GM18867 (cell line): ENCODE measurements at regions not wholly inside any gene's neighbourhood (a gene's known extent, or its start where the extent isn't known, plus 50 kb on each side); places are given as distances from the start of the nearest gene placed in this dataset.

Experiments used
- ATAC-seq: cut with Tn5 transposase; IDR thresholded peaks from one replicate; pipeline ENCODE4 v1.9.1; 2021; ENCODE audit warnings: mild to moderate bottlenecking, moderate library complexity; ENCODE audit not compliant: unreplicated experiment

DNA sequence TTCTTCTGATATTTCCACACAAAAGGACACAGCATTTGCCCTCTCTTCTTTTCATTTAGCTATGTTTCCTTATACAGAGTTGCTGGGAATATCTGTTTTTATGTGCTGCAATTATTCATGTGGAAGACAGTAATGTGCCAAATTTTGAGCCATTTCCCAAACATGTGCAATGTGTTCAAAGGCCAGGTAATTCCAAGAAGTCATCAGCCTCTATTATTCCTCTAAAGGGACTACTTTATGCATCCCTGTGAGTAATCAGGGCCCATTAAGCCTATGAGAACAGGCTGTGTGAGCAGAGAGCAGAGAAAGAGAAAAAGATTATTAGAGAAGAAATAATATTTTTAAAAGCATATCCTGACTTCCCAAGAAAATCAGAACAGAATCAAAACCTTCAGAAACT is 107.6 kb upstream of the OSR1 start:
- ATAC-seq = no peak

- ATAC-seq = no peak
Observed at GRCh38 chr2:19462256-19462645, 103.8 kb upstream of the OSR1 start.

DNA sequence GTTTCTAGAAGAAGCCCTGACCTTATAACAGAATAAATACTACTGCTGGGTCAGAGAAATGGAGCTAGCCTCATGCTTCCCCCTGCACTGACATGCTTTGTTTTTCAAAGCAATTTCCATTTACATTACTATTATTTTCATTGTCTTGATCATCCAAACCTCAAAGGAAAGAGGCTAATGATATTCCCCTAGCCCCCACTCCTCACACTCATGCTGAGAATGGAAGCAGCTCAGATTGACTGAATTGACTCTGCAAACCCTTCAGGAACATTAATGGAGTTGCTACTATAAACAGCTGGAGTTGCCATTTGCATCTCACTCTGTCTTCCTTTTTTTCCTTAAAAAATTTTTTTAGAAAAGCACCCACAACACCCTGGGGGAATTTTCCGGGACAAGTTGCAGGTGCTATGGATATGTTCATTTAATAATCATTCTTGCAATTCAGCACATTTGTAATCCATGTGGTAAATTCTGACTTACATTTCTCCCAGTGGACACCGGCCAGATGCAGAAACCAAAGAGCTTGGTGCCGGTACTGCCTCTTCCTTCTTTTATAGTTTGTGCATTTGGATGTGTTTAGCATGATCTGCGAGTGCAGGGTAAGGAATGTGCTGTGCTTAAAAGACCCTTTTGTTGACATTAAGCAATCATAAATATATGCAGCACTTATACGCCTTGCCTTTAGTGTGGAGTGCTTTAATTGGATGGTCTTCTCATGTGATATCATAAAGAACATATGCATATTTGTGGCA is 103.3 kb upstream of the OSR1 start:
- no peak for ATAC-seq

DNA sequence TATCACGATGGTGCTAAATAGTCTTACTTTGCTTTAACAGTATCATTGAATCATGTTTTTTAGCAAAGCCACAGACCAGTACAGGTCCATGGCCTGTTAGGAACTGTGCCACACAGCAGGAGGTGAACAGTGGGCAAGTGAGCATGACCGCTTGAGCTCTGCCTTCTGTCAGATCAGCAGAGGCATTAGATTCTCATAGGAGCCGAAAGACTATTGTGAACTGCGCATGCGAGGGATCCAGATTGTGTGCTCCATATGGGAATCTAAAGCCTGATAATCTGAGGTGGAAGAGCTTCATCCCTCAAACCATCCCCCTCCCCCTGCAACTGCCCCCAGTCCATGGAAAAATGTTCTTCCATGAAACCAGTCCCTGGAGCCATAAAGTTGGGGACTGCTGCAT is 102.3 kb upstream of the OSR1 start:
- no peak for ATAC-seq

GRCh38 chr2:19458427-19459003 is 100.1 kb upstream of the OSR1 start:
- no peak for ATAC-seq

- ATAC-seq = no peak
Observed at GRCh38 chr2:19457809-19458208, 99.4 kb upstream of the OSR1 start.

- no peak for ATAC-seq
Observed at GRCh38 chr2:19456705-19457309, 98.4 kb upstream of the OSR1 start.

DNA sequence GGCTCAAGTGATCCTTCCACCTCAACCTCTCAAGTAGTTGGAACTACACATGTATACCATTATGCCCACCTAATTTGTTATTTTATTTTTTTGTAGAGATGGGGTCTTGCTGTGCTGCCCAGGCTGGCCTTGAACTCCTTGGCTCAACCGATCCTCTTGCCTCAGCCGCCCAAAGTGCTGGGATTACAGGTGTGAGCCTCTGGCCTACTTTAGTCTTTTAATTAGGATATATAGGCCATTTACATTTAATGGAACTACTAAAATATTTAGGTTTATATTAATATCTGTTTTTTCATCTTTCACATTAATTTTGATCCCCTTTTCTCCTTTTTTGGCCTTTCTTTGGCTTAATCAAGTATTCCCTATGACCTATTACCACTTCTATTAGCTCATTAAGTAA is 95.7 kb upstream of the OSR1 start:
- no peak for ATAC-seq

GRCh38 chr2:19442731-19443130 is 84.3 kb upstream of the OSR1 start:
- no peak for ATAC-seq

- ATAC-seq = no peak
Observed at GRCh38 chr2:19439081-19439480, 80.7 kb upstream of the OSR1 start.

GRCh38 chr2:19435815-19436214 is 77.4 kb upstream of the OSR1 start:
- ATAC-seq = no peak

- ATAC-seq = no peak
Observed at GRCh38 chr2:19434413-19434812, 76.0 kb upstream of the OSR1 start.

GRCh38 chr2:19426941-19427340 is 68.5 kb upstream of the OSR1 start:
- ATAC-seq = no peak

DNA sequence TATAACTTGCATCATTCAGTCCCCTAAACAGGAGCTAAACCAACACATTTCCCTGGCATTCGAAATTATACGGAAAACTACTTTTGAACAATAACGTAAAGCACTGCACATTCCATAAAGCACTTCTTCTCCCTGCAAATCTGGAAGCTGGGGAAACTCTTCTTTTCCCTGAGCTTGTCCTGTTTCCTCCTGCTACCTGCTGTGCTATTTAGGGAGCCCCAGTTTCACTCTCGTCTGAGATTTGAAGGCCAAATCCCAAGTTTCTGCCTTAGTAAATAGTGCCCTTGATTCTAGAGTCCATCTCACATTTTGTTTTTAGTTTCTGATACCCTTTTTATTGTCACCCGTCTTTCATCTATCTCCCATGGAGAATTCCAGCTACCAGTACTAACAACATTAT is 67.7 kb upstream of the OSR1 start:
- ATAC-seq = no peak

DNA sequence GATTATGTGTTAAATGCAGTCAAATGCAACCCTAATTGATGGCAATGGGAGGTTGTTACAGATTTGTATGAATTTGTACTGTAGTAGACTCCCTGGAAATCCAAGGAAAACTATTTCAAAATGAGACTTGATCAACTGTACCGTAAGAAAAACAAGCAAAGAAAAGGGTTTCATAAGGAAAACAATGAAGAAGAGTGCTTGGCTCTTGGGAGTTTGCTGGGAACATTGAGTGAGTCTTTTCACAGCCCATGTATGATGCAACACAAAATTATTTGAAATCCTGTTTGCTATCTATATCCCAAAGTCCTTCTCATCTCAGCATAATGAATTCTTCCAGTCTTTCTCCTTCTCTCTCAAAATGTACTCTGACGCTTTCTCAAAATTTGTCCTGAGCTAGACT is 67.0 kb upstream of the OSR1 start:
- ATAC-seq = no peak

DNA sequence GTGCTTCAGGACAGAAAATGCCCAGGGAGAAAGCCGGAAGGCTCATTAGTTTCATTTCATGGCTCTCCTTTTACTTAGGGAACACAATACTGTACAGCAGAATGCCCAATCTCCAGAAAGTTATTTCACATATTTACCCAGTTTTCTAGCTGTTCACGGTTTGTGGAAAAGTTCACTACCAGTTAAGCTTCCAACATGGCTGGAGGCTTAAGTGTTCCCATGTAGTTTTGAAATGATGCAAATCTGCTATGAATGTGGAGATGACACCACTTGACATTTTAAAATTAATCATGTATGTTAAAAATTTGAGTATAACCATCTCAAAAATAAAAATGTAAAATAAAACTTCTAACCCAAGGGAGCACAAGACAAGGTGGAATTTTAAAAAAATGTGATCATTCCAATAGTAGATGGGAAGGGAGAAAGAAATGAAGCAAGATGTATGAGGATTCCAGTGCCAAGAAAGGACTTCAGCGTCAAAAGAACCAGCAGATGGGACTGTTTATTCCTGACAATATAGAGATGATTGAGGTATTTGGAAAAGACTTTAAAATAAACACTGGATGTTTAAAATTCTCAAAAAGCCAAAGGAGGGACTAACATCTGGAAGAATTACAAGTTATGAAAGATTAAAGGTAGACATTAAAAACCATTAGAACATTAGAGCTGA is 60.9 kb upstream of the OSR1 start:
- ATAC-seq = no peak

- ATAC-seq = no peak
Observed at GRCh38 chr2:19416784-19417684, 58.6 kb upstream of the OSR1 start.

DNA sequence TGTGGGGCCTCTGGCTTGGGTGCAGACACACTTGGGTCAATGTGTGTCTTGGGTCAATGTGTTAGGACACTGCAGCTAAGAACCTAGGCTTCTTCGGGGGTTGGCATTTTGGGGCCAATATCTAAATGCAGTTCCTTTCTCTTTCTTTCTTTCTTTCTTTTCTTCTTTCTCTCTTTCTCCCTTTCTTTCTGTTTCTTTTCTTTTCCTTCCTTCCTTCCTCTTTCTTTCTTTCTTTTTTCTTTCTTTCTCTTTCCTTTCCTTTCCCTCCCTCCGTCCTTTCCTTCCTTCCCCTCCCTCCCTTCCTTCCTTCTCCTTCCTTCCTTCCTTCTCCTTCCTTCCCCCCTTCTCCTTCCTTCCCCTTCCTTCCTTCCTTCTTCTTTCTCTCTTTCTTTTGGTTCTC is 57.7 kb upstream of the OSR1 start:
- ATAC-seq = no peak

DNA sequence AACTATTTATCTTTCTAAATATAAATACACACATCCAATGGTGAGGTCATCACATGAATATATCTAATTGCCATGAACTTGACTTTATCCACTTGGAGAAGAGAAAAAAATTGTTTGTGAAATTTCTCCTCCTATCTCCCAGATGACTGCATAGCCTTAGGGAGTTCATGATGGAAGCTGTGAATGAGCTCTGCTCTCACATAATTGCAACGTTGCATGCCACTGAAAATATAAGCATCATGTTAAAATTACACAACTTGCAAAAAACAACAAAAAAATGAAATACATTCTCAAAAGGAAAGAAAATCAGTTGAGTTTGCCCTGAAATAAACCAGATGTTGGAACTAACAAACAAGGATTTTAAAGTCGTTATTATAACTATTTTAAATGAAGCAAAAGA is 50.6 kb upstream of the OSR1 start:
- no peak for ATAC-seq

GRCh38 chr2:19408592-19408991 is 50.2 kb upstream of the OSR1 start:
- ATAC-seq = no peak
